ENCODE measurements at regions not wholly inside any gene's neighbourhood (a gene's known extent, or its start where the extent isn't known, plus 50 kb on each side); places are given as distances from the start of the nearest gene placed in this dataset.

GRCh38 chr21:15517394-15517793 is 212.4 kb upstream of the USP25 start:
- no peak overlapping the region for H3K4me3 ChIP-seq
- H3K27me3 ChIP-seq (ENCODE audit: control insufficient read depth in 2 of 2, insufficient read depth in 2 of 2, low read length in 2 of 2): no peaks in the 10 kb centered on the region
- H3K9me3 ChIP-seq (replicated peaks; ENCODE audit: control insufficient read depth, insufficient read depth, low read depth, low read length): no peaks in the 10 kb centered on the region
- ATAC-seq: no peak
- POLR2A ChIA-PET: interaction anchor here (1.1 kb wide), 1 partner anchor 9 kb away, joined by 3 read pairs; no protein-coding TSS in a partner anchor
- intact Hi-C loops (cut with micrococcal nuclease) (no loop called here), in situ Hi-C loops (cut with MboI) (no loop called here)
- no peaks in the 10 kb centered on the region for H3K4me1 ChIP-seq (replicated peaks in 1 of 2; ENCODE audit: control insufficient read depth in 2 of 2, insufficient read depth in 2 of 2, low read length in 2 of 2)
- DNase-seq (ENCODE audit: extremely low read depth in 1 of 4, low spot score in 3 of 4): no peak
- no peaks in the 10 kb centered on the region for H3K36me3 ChIP-seq (ENCODE audit: control insufficient read depth, insufficient read depth, low read length)
- no peak overlapping the region for H3K27ac ChIP-seq (ENCODE audit: extremely low read depth, low read depth, low read length)
- H3K4me2 ChIP-seq (ENCODE audit: insufficient read depth, low read length): no peak overlapping the region
- no peaks in the 10 kb centered on the region for H4K20me1 ChIP-seq (replicated peaks; ENCODE audit: control insufficient read depth, insufficient read depth, low read length)
- no peaks in the 10 kb centered on the region for H3K79me2 ChIP-seq (ENCODE audit: control insufficient read depth, insufficient read depth, low read length)
- TF ChIP-seq NFXL1 (CRISPR knock-in tag; IDR thresholded peaks at IDR 0.05) (no peak), FOSL1 (tag; conservative IDR thresholded peaks at IDR 0.05) (0 out of 2 replicates have a peak, but pooled peaks have one; percentile 17)
- H3K9ac ChIP-seq (ENCODE audit: insufficient read depth in 1 of 2, low read depth in 2 of 2, low read length in 2 of 2): no peak overlapping the region
- no TSS peak for BruUV-seq (replicated peaks)
- no peak for FAIRE-seq
- no peak overlapping the region for H2AFZ ChIP-seq (ENCODE audit: low read depth, low read length)
- CTCF ChIA-PET (ENCODE audit: low intra/inter-chr PET ratio): no interaction called here
- no peaks in the 10 kb centered on the region for H3K9me1 ChIP-seq (ENCODE audit: control insufficient read depth, insufficient read depth, low read length)

GRCh38 chr21:15520811-15521643 is 208.8 kb upstream of the USP25 start:
- Histone ChIP-seq H3K79me2 (ENCODE audit: control insufficient read depth, insufficient read depth, low read length) (no peaks in the 10 kb centered on the region), H3K9me3 (replicated peaks; ENCODE audit: control insufficient read depth, insufficient read depth, low read depth, low read length) (no peaks in the 10 kb centered on the region), H3K27me3 (ENCODE audit: control insufficient read depth in 2 of 2, insufficient read depth in 2 of 2, low read length in 2 of 2) (no peaks in the 10 kb centered on the region), H2AFZ (ENCODE audit: low read depth, low read length) (no peak overlapping the region), H3K9me1 (ENCODE audit: control insufficient read depth, insufficient read depth, low read length) (no peaks in the 10 kb centered on the region), H3K27ac (ENCODE audit: extremely low read depth, low read depth, low read length) (no peak overlapping the region), H3K4me1 (replicated peaks in 1 of 2; ENCODE audit: control insufficient read depth in 2 of 2, insufficient read depth in 2 of 2, low read length in 2 of 2) (no peaks in the 10 kb centered on the region), H3K4me3 (no peak overlapping the region), H4K20me1 (replicated peaks; ENCODE audit: control insufficient read depth, insufficient read depth, low read length) (no peaks in the 10 kb centered on the region), H3K9ac (ENCODE audit: insufficient read depth in 1 of 2, low read depth in 2 of 2, low read length in 2 of 2) (no peak overlapping the region), H3K4me2 (ENCODE audit: insufficient read depth, low read length) (no peak overlapping the region), H3K36me3 (ENCODE audit: control insufficient read depth, insufficient read depth, low read length) (no peaks in the 10 kb centered on the region)
- no peak for FAIRE-seq
- in situ Hi-C loops (cut with MboI) (no loop called here), intact Hi-C loops (cut with micrococcal nuclease) (no loop called here)
- BruUV-seq (replicated peaks): no TSS peak
- peak; percentile 52; the same call in 1 of the 3 replicates for ATAC-seq
- ChIA-PET POLR2A (interaction anchor here (1.2 kb wide), 1 partner anchor 17 kb away, joined by 5 read pairs; no protein-coding TSS in a partner anchor), CTCF (ENCODE audit: low intra/inter-chr PET ratio) (no interaction called here)
- peak in 1 of 4 experiments; percentile 8 for DNase-seq (ENCODE audit: extremely low read depth in 1 of 4, low spot score in 3 of 4)
- WGBS (ENCODE audit: insufficient coverage, low coverage, missing lambda C conversion rate): 0% methylated on average over 4 of the region's 4 CpGs
- TF ChIP-seq KDM2B (CRISPR knock-in tag; IDR thresholded peaks at IDR 0.05) (no peak), CTCF (IDR thresholded peaks at IDR 0.05 in 2 of 3, conservative IDR thresholded peaks at IDR 0.05 in 1 of 3; ENCODE audit: insufficient read depth in 2 of 3, low read depth in 1 of 3, low read length in 3 of 3) (0 out of 6 replicates have a peak, but pooled peaks of 1 of the 3 experiments have one; percentile 1), SREBF2 (CRISPR knock-in tag; IDR thresholded peaks at IDR 0.05) (no peak)
